ENCODE measurements at regions not wholly inside any gene's neighbourhood (a gene's known extent, or its start where the extent isn't known, plus 50 kb on each side); places are given as distances from the start of the nearest gene placed in this dataset.
"Not testable (repeated sequence)": the region's sequence is repeated elsewhere in the genome, so short reads cannot be mapped to it uniquely, and the experiment has no call there.

DNA sequence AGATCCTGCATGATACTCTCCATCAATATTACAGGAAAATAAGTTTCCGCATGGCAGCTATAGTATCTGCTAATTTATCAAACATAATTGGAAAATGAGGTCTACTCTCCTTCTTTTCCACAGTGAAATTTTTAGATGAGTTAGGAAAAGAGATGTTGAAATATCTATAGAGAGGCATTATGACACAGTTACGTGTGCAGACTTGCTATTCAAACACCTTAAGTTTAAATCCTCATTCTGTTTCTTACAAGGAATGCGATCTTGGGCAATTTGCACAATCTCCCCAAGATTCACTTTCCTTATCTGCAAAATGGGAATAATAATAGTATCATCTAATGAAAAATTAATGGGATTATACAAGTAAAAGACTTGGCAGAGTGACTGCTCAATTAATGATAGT lies 91.7 kb upstream of the SLCO6A1 start:
- no peak for DNase-seq (ENCODE audit: low read depth)
- ChIA-PET POLR2A (no interaction called here), CTCF (no interaction called here)
- H3K4me3 ChIP-seq (ENCODE audit: low read depth, low read length) = no peak overlapping the region
- TF ChIP-seq, protein P1, sequence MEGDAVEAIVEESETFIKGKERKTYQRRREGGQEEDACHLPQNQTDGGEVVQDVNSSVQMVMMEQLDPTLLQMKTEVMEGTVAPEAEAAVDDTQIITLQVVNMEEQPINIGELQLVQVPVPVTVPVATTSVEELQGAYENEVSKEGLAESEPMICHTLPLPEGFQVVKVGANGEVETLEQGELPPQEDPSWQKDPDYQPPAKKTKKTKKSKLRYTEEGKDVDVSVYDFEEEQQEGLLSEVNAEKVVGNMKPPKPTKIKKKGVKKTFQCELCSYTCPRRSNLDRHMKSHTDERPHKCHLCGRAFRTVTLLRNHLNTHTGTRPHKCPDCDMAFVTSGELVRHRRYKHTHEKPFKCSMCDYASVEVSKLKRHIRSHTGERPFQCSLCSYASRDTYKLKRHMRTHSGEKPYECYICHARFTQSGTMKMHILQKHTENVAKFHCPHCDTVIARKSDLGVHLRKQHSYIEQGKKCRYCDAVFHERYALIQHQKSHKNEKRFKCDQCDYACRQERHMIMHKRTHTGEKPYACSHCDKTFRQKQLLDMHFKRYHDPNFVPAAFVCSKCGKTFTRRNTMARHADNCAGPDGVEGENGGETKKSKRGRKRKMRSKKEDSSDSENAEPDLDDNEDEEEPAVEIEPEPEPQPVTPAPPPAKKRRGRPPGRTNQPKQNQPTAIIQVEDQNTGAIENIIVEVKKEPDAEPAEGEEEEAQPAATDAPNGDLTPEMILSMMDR (IDR thresholded peaks at IDR 0.05; ENCODE audit: insufficient read depth, low read depth, low read length) = no peak
- H3K27me3 ChIP-seq (ENCODE audit: control insufficient read depth, insufficient read depth, low read length) = no peaks in the 10 kb centered on the region
- H3K36me3 ChIP-seq (ENCODE audit: control insufficient read depth, insufficient read depth, low read length) = no peaks in the 10 kb centered on the region

DNA sequence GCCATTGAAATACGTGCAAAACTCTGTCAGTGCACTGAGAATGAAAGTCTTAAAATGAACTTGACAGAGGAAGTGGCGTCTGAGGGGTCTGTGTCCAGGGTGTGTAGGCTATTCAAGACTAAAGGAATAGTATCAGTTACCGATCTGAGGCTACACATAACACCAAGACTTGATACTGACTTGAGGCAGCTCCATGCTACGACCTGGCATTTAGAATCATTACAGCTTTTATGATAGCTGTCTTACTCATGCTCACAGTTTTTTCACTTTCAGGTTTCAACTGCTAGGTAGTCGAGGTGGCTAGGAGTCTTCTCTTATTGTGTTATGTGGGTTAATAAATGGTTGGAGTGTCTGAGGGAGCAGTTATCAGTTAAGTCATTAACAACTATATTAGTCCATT lies 92.8 kb upstream of the SLCO6A1 start:
- CTCF ChIA-PET = interaction anchor here (0.9 to 1.1 kb wide), 2 partner anchors 8 to 45 kb away, joined by 4 read pairs; no protein-coding TSS in a partner anchor
- Histone ChIP-seq H3K4me3 (ENCODE audit: low read depth, low read length) (no peak overlapping the region), H3K36me3 (ENCODE audit: control insufficient read depth, insufficient read depth, low read length) (no peaks in the 10 kb centered on the region), H3K27me3 (ENCODE audit: control insufficient read depth, insufficient read depth, low read length) (no peaks in the 10 kb centered on the region)
- DNase-seq (ENCODE audit: low read depth) = no peak
- POLR2A ChIA-PET = no interaction called here
- TF ChIP-seq, protein P1 (IDR thresholded peaks at IDR 0.05; ENCODE audit: insufficient read depth, low read depth, low read length) = no peak

DNA sequence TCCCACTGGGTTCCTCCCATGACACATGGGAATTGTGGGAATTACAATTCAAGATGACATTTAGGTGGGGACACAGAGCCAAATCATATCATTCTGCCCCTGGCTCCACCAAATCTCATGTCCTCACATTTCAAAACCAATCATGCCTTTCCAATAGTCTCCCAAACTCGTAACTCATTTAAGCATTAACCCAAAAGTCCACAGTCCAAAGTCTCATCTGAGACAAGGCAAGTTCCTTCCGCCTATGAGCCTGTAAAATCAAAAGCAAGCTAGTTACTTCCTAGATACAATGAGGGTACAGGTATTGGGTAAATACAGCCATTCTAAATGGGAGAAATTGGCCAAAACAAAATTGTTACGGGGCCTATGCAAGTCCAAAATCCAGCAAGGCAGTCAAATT lies 93.8 kb upstream of the SLCO6A1 start:
- DNase-seq (ENCODE audit: low read depth); H3K36me3 ChIP-seq (ENCODE audit: control insufficient read depth, insufficient read depth, low read length); H3K4me3 ChIP-seq (ENCODE audit: low read depth, low read length); POLR2A ChIA-PET; H3K27me3 ChIP-seq (ENCODE audit: control insufficient read depth, insufficient read depth, low read length): not testable (repeated sequence)
- CTCF ChIA-PET = interaction anchor here (0.9 to 1.1 kb wide), 2 partner anchors 9 to 46 kb away, joined by 4 read pairs; no protein-coding TSS in a partner anchor

DNA sequence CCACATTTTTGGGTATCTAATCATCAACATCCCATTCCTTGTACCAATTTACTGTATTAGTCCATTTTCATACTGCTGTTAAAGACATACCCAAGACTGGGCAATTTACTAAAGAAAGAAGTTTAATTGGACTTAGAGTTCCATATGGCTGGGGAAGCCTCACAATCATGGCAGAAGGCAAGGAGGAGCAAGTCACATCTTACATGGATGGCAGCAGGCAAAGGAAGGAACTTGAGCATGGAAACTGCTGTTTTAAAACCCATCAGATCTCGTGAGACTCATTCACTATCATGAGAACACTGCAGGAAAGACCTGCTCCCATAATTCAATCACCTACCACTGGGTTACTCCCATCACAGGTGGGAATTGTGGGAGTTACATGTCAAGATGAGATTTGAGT lies 95.4 kb upstream of the SLCO6A1 start:
- TF ChIP-seq, protein P1 (IDR thresholded peaks at IDR 0.05; ENCODE audit: insufficient read depth, low read depth, low read length) = no peak
- no peak overlapping the region for H3K4me3 ChIP-seq (ENCODE audit: low read depth, low read length)
- no peaks in the 10 kb centered on the region for H3K36me3 ChIP-seq (ENCODE audit: control insufficient read depth, insufficient read depth, low read length)
- no peaks in the 10 kb centered on the region for H3K27me3 ChIP-seq (ENCODE audit: control insufficient read depth, insufficient read depth, low read length)
- ChIA-PET POLR2A (no interaction called here), CTCF (no interaction called here)
- DNase-seq (ENCODE audit: low read depth) = no peak

DNA sequence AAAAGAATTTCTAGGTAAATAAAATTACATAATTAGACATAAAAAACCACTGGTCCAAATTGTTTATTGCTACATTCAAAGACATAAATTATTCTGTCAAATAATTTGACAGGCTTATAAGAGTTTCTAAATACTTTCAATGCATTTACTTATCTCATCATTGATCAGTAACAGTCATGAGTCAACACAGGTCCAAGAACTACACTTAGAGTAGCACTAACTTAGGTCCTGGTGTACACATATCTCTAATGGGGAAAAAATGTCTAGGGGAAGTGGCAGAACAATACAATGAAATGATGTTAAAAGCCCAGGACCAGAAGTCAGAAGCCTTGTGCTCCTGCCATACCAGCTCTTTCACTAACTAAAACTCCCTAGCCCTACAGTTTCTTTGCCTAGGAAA lies 96.5 kb upstream of the SLCO6A1 start:
- POLR2A ChIA-PET = no interaction called here
- H3K27me3 ChIP-seq (ENCODE audit: control insufficient read depth, insufficient read depth, low read length) = no peaks in the 10 kb centered on the region
- CTCF ChIA-PET = no interaction called here

DNA sequence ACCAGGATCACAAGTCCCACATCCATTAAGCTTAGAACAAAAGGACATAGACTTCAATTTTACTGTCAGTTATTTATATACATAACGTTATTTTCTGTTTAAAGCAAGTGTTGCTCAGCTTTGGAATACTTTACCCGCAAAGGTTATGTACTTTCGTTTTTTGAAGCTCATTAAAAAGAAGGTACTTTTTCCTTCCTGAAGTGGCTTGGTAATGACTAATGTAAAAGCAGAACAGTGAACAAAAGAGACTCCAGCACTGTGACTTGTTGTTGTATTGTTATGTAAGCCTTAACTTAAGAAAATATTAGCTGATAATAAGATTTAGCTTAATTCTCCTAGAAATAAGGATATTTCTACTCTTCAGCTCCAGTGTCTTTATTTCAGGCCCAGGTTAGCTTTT lies 97.3 kb upstream of the SLCO6A1 start:
- ChIA-PET CTCF (interaction anchor here (0.7 kb wide), 2 partner anchors 524 to 543 kb away, joined by 3 read pairs; partner anchors contain the start of gene PPIP5K2), POLR2A (no interaction called here)
- Histone ChIP-seq H3K27me3 (ENCODE audit: control insufficient read depth, insufficient read depth, low read length) (no peaks in the 10 kb centered on the region), H3K36me3 (ENCODE audit: control insufficient read depth, insufficient read depth, low read length) (no peaks in the 10 kb centered on the region), H3K4me3 (ENCODE audit: low read depth, low read length) (no peak overlapping the region)
- no peak for DNase-seq (ENCODE audit: low read depth)
- TF ChIP-seq, protein P1 (IDR thresholded peaks at IDR 0.05; ENCODE audit: insufficient read depth, low read depth, low read length) = no peak

More for the DNA sequence above, 96.5 kb upstream of the SLCO6A1 start:
- TF ChIP-seq, protein P1 (IDR thresholded peaks at IDR 0.05; ENCODE audit: insufficient read depth, low read depth, low read length) = no peak
- no peak for DNase-seq (ENCODE audit: low read depth)
- Histone ChIP-seq H3K36me3 (ENCODE audit: control insufficient read depth, insufficient read depth, low read length) (no peaks in the 10 kb centered on the region), H3K4me3 (ENCODE audit: low read depth, low read length) (no peak overlapping the region)

All from BJ (cell line).